IMR-90 (cell line): ENCODE measurements at regions not wholly inside any gene's neighbourhood (a gene's known extent, or its start where the extent isn't known, plus 50 kb on each side); places are given as distances from the start of the nearest gene placed in this dataset.

ENCODE experiments used
- CEBPB ChIP-seq: IDR thresholded peaks from 2 replicates; pipeline ENCODE4 v1.6.1; 2012; ENCODE audit warnings: low read depth, low read length, improper control_type of control experiment
- CHD1 ChIP-seq: IDR thresholded peaks from 2 replicates; pipeline ENCODE4 v1.6.1; 2012; ENCODE audit warnings: low read depth, low read length, improper control_type of control experiment
- FOS ChIP-seq: fragments of 150-350 bp; IDR thresholded peaks from 2 replicates; pipeline ENCODE4 v1.6.1; 2016; ENCODE audit warnings: low read depth, low read length
- MAZ ChIP-seq: IDR thresholded peaks from 2 replicates; pipeline ENCODE4 v1.6.1; 2012; ENCODE audit warnings: low read depth, mild to moderate bottlenecking, low read length, improper control_type of control experiment, moderate library complexity, borderline replicate concordance
- MXI1 ChIP-seq: IDR thresholded peaks from 2 replicates; pipeline ENCODE4 v1.6.1; 2012; ENCODE audit warnings: low read depth, mild to moderate bottlenecking, low read length, moderate library complexity, borderline replicate concordance
- NFE2L2 ChIP-seq: fragments of 150-350 bp; IDR thresholded peaks from 2 replicates; pipeline ENCODE4 v1.6.1; 2016; ENCODE audit warnings: low read depth, mild to moderate bottlenecking, low read length
- POLR2A ChIP-seq: IDR thresholded peaks from 2 replicates; pipeline ENCODE4 v1.6.1; 2012; ENCODE audit warnings: mild to moderate bottlenecking, low read depth, low read length
- RAD21 ChIP-seq: IDR thresholded peaks from 2 replicates; pipeline ENCODE4 v1.6.1; 2012; ENCODE audit warnings: low read length, improper control_type of control experiment
- SMC3 ChIP-seq: fragments of 150-350 bp; IDR thresholded peaks from 2 replicates; pipeline ENCODE4 v1.6.1; 2016; ENCODE audit warnings: low read depth, mild to moderate bottlenecking, antibody characterized with exemption, low read length, moderate library complexity
- TF ChIP-seq, protein P1 (sequence below): conservative IDR thresholded peaks from 2 replicates; pipeline ENCODE4 v1.5.1; 2012; ENCODE audit warnings: mild to moderate bottlenecking, low read depth, low read length, improper control_type of control experiment
- TF ChIP-seq, protein P2 (sequence below): fragments of 150-350 bp; IDR thresholded peaks from 2 replicates; pipeline ENCODE4 v1.6.1; 2017; ENCODE audit warnings: mild to moderate bottlenecking, antibody characterized with exemption, low read length, low read depth
- TF ChIP-seq, protein P3 (sequence below): fragments of 150-350 bp; IDR thresholded peaks from 2 replicates; pipeline ENCODE4 v1.6.1; 2016; ENCODE audit warnings: low read depth, mild to moderate bottlenecking, low read length, moderate library complexity, borderline replicate concordance

DNA sequence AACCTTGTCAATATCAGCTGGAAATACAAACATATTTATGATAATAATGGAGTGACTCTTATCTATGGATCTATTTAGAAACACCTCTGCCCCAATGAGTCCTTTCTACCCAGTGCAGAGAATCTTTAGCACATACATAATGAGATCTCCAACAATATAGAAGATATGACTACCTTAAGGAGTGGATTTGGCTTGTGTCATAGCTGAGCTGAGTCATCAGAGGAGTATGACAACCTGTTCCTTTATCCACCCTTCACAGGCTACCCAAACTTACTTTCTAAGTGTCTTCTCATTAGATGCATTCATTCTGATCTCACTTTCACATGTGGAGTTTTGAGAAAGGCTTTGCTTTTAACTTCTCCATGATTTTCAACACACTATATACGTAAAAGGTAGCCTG lies 1218.9 kb downstream of the DSC3 start:
- TF ChIP-seq, protein P1, sequence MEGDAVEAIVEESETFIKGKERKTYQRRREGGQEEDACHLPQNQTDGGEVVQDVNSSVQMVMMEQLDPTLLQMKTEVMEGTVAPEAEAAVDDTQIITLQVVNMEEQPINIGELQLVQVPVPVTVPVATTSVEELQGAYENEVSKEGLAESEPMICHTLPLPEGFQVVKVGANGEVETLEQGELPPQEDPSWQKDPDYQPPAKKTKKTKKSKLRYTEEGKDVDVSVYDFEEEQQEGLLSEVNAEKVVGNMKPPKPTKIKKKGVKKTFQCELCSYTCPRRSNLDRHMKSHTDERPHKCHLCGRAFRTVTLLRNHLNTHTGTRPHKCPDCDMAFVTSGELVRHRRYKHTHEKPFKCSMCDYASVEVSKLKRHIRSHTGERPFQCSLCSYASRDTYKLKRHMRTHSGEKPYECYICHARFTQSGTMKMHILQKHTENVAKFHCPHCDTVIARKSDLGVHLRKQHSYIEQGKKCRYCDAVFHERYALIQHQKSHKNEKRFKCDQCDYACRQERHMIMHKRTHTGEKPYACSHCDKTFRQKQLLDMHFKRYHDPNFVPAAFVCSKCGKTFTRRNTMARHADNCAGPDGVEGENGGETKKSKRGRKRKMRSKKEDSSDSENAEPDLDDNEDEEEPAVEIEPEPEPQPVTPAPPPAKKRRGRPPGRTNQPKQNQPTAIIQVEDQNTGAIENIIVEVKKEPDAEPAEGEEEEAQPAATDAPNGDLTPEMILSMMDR, result no peak
- TF ChIP-seq MXI1, result no peak
- TF ChIP-seq POLR2A, result no peak
- TF ChIP-seq, protein P2, sequence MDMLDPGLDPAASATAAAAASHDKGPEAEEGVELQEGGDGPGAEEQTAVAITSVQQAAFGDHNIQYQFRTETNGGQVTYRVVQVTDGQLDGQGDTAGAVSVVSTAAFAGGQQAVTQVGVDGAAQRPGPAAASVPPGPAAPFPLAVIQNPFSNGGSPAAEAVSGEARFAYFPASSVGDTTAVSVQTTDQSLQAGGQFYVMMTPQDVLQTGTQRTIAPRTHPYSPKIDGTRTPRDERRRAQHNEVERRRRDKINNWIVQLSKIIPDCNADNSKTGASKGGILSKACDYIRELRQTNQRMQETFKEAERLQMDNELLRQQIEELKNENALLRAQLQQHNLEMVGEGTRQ, result no peak
- TF ChIP-seq FOS, result no peak
- TF ChIP-seq NFE2L2, result no peak
- no peak for TF ChIP-seq MAZ
- TF ChIP-seq CEBPB, result no peak
- no peak for TF ChIP-seq RAD21
- no peak for TF ChIP-seq SMC3
- TF ChIP-seq, protein P3, sequence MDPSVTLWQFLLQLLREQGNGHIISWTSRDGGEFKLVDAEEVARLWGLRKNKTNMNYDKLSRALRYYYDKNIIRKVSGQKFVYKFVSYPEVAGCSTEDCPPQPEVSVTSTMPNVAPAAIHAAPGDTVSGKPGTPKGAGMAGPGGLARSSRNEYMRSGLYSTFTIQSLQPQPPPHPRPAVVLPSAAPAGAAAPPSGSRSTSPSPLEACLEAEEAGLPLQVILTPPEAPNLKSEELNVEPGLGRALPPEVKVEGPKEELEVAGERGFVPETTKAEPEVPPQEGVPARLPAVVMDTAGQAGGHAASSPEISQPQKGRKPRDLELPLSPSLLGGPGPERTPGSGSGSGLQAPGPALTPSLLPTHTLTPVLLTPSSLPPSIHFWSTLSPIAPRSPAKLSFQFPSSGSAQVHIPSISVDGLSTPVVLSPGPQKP, result no peak
- no peak for TF ChIP-seq CHD1
